Kidney (tissue), 13 donors: ENCODE measurements at regions not wholly inside any gene's neighbourhood (a gene's known extent, or its start where the extent isn't known, plus 50 kb on each side); places are given as distances from the start of the nearest gene placed in this dataset.

ENCODE experiments used
- DNase-seq, 5 donors: peaks; one replicate each; pipeline ENCODE4 v3.0.0-alpha.2; 2013 to 2020
- FAIRE-seq: peaks from 2 replicates; lab custom pipeline; 2012; peaks lifted over from hg19 to GRCh38; lab: Jason Lieb, UNC
- H3K27ac ChIP-seq, 2 donors: one replicate each; pipeline ENCODE4 v1.7.0; 2013; ENCODE audit warnings: low read depth in 2 of 2, low read length in 2 of 2, inconsistent platforms in 1 of 2
- H3K27me3 ChIP-seq: one replicate; pipeline ENCODE4 v1.7.1; 2013; ENCODE audit warnings: low read length, inconsistent platforms; ENCODE audit not compliant: control insufficient read depth, insufficient read depth
- H3K36me3 ChIP-seq, 3 donors: one replicate each; pipeline versions ENCODE4 v1.7.0 to v1.7.1; 2013; ENCODE audit warnings: low read length in 3 of 3, control low read depth in 1 of 3, inconsistent platforms in 1 of 3; ENCODE audit not compliant: insufficient read depth in 3 of 3, control insufficient read depth in 2 of 3
- H3K4me1 ChIP-seq, 3 donors: one replicate each; pipeline versions ENCODE4 v1.7.0 to v1.7.1; 2013; ENCODE audit warnings: low read length in 3 of 3, inconsistent platforms in 1 of 3, low read depth in 1 of 3; ENCODE audit not compliant: control insufficient read depth in 2 of 3, insufficient read depth in 2 of 3
- H3K4me3 ChIP-seq, 3 donors: one replicate each; pipeline versions ENCODE4 v1.7.0 to v1.8.1; 2013; ENCODE audit warnings: low read length in 3 of 3, control low read depth in 1 of 3, inconsistent platforms in 1 of 3
- H3K9ac ChIP-seq, 3 donors: one replicate each; pipeline versions ENCODE4 v1.7.0 to v1.7.1; 2013; ENCODE audit warnings: low read length in 3 of 3, control low read depth in 1 of 3, inconsistent platforms in 1 of 3
- H3K9me3 ChIP-seq, 3 donors: one replicate each; pipeline versions ENCODE4 v1.7.0 to v1.7.1; 2013; ENCODE audit warnings: low read length in 3 of 3, control low read depth in 1 of 3, inconsistent platforms in 1 of 3; ENCODE audit not compliant: control insufficient read depth in 2 of 3, insufficient read depth in 1 of 3
- CTCF ChIP-seq: IDR thresholded peaks from 3 replicates; pipeline ENCODE4 v1.5.1; 2012; ENCODE audit warnings: mild to moderate bottlenecking, moderate library complexity, borderline replicate concordance; ENCODE audit not compliant: insufficient read depth; ENCODE audit errors: extremely low read depth
- intact Hi-C: fragments of 100-400 bp; cut with DNase I; formaldehyde crosslinking; loops from one replicate; pipeline ENCODE4 v1.11.1; 2022
- donor health status: control.
- donor health status: control.
- donor health status: control.
- donor health status: control.
- donor health status: control.
- donor health status: DM: yes; HTN: yes; CAD: no.
- donor health status: Normal renal cell carcinoma (clear cell type).

GRCh38 chr12:102603021-102603420 lies 122.7 kb upstream of the IGF1 start:
- no peaks in the 10 kb centered on the region for H3K4me1 ChIP-seq
- H3K27me3 ChIP-seq = no peaks in the 10 kb centered on the region
- peaks cover 0 to 3% (median 0%) of the 10 kb centered on the region in 3 donors for H3K9me3 ChIP-seq
- intact Hi-C loops = no loop called here
- FAIRE-seq (no peak), DNase-seq (no peak)
- H3K4me3 ChIP-seq = no peak overlapping the region
- H3K27ac ChIP-seq = no peak overlapping the region
- H3K9ac ChIP-seq = no peak overlapping the region
- no peaks in the 10 kb centered on the region for H3K36me3 ChIP-seq
- no peak for TF ChIP-seq CTCF

- Histone ChIP-seq H3K4me3 (no peak overlapping the region), H3K36me3 (no peaks in the 10 kb centered on the region), H3K4me1 (no peaks in the 10 kb centered on the region), H3K9ac (no peak overlapping the region), H3K9me3 (no peaks in the 10 kb centered on the region), H3K27ac (no peak overlapping the region), H3K27me3 (no peaks in the 10 kb centered on the region)
- DNase-seq = peak in 1 of 5 donors; percentile 69
- TF ChIP-seq CTCF = no peak
- intact Hi-C loops = no loop called here
- FAIRE-seq = no peak
Observed at GRCh38 chr12:102602521-102602920, 122.2 kb upstream of the IGF1 start.

GRCh38 chr12:102601621-102602020 lies 121.3 kb upstream of the IGF1 start:
- DNase-seq = no peak

More at GRCh38 chr12:102601621-102602020, 121.3 kb upstream of the IGF1 start:
- H3K36me3 ChIP-seq = no peaks in the 10 kb centered on the region
- H3K27me3 ChIP-seq = no peaks in the 10 kb centered on the region
- H3K4me1 ChIP-seq = no peaks in the 10 kb centered on the region
- no peak overlapping the region for H3K9ac ChIP-seq
- H3K4me3 ChIP-seq = no peak overlapping the region
- H3K27ac ChIP-seq = no peak overlapping the region
- no peak for FAIRE-seq
- intact Hi-C loops = no loop called here
- TF ChIP-seq CTCF = no peak
- H3K9me3 ChIP-seq = no peaks in the 10 kb centered on the region
